GM23338 (cell line): ENCODE measurements at regions not wholly inside any gene's neighbourhood (a gene's known extent, or its start where the extent isn't known, plus 50 kb on each side); places are given as distances from the start of the nearest gene placed in this dataset.
A peak's percentile ranks its signal among the peaks of the same experiment; 100 is the strongest.

Source experiments
- ATAC-seq: fragments of 200-7000 bp; cut with Tn5 transposase; 3 replicates; pipeline ENCODE4 v1.9.1; 2020
- DNase-seq: peaks from one replicate; pipeline ENCODE4 v3.0.0-alpha.2; 2015; ENCODE audit warnings: low spot score
- H2AFZ ChIP-seq: fragments of 200-600 bp; sonication (generic); 2 replicates; pipeline ENCODE4 v1.8.0; 2016; ENCODE audit warnings: antibody characterized with exemption, mild to moderate bottlenecking, moderate library complexity
- H3F3A ChIP-seq: fragments of 200-600 bp; sonication (generic); replicated peaks from 2 replicates; pipeline ENCODE4 v1.8.0; 2017; ENCODE audit warnings: antibody characterized with exemption, mixed run types, low read depth
- H3K27ac ChIP-seq: fragments of 200-600 bp; sonication (generic); 2 replicates; pipeline ENCODE4 v1.6.1; 2016; ENCODE audit warnings: low read depth
- H3K27me3 ChIP-seq: fragments of 200-600 bp; sonication (generic); 2 replicates; pipeline ENCODE4 v1.8.0; 2016; ENCODE audit warnings: mild to moderate bottlenecking, mixed run types, moderate library complexity; ENCODE audit not compliant: insufficient read depth
- H3K36me3 ChIP-seq: fragments of 200-600 bp; sonication (generic); 2 replicates; pipeline ENCODE4 v1.8.0; 2016; ENCODE audit warnings: mild to moderate bottlenecking; ENCODE audit not compliant: insufficient read depth
- H3K4me1 ChIP-seq: fragments of 200-600 bp; sonication (generic); 2 replicates; pipeline ENCODE4 v1.8.0; 2016; ENCODE audit warnings: mild to moderate bottlenecking, moderate library complexity; ENCODE audit not compliant: insufficient read depth
- H3K4me2 ChIP-seq: fragments of 200-600 bp; sonication (generic); 2 replicates; pipeline ENCODE4 v1.7.1; 2017; ENCODE audit warnings: mixed run types
- H3K4me3 ChIP-seq: fragments of 200-600 bp; sonication (generic); 2 replicates; pipeline ENCODE4 v1.6.1; 2016; ENCODE audit warnings: mixed run types
- H3K79me2 ChIP-seq: fragments of 200-600 bp; sonication (generic); replicated peaks from 2 replicates; pipeline ENCODE4 v1.8.0; 2017; ENCODE audit warnings: mild to moderate bottlenecking; ENCODE audit not compliant: insufficient read depth
- H3K9me2 ChIP-seq: fragments of 200-600 bp; sonication (generic); 2 replicates; pipeline ENCODE4 v1.8.0; 2017; ENCODE audit not compliant: insufficient read depth
- H4K20me1 ChIP-seq: fragments of 200-600 bp; sonication (generic); replicated peaks from 2 replicates; pipeline ENCODE4 v1.8.0; 2017; ENCODE audit warnings: mild to moderate bottlenecking; ENCODE audit not compliant: insufficient read depth
- H3K27ac Mint-ChIP-seq: 2 replicates; pipeline ENCODE4 v1.8.0; 2020; ENCODE audit warnings: inconsistent platforms, mild to moderate bottlenecking, moderate library complexity, mixed read lengths
- H3K27me3 Mint-ChIP-seq: 3 replicates; pipeline ENCODE4 v1.8.0; 2022; ENCODE audit warnings: low read depth, mild to moderate bottlenecking, moderate library complexity, mixed read lengths, inconsistent platforms; ENCODE audit not compliant: insufficient read depth, poor library complexity
- H3K36me3 Mint-ChIP-seq: 3 replicates; pipeline ENCODE4 v1.8.0; 2021; ENCODE audit warnings: low read depth, mild to moderate bottlenecking, inconsistent platforms, moderate library complexity, mixed read lengths
- H3K4me1 Mint-ChIP-seq: 3 replicates; pipeline ENCODE4 v1.8.0; 2020; ENCODE audit warnings: mild to moderate bottlenecking, inconsistent platforms, mixed read lengths
- H3K4me3 Mint-ChIP-seq: 3 replicates; pipeline ENCODE4 v1.8.0; 2021; ENCODE audit warnings: moderate library complexity, mild to moderate bottlenecking, inconsistent platforms, mixed read lengths
- H3K9me3 Mint-ChIP-seq: 3 replicates; pipeline ENCODE4 v1.8.0; 2020; ENCODE audit warnings: moderate library complexity, mild to moderate bottlenecking, inconsistent platforms, mixed read lengths
- EZH2phosphoT487 ChIP-seq: fragments of 200-600 bp; sonication (generic); IDR thresholded peaks from one replicate; pipeline ENCODE4 v1.8.1; 2018; ENCODE audit warnings: antibody characterized with exemption; ENCODE audit not compliant: unreplicated experiment
- POLR2AphosphoS5 ChIP-seq: IDR thresholded peaks from 2 replicates; pipeline ENCODE4 v1.6.1; 2016; ENCODE audit warnings: antibody characterized with exemption, low read depth
- REST ChIP-seq: IDR thresholded peaks from one replicate; pipeline ENCODE4 v1.6.1; 2018; ENCODE audit warnings: antibody characterized with exemption; ENCODE audit not compliant: unreplicated experiment
- STAT1 ChIP-seq: IDR thresholded peaks from one replicate; pipeline ENCODE4 v1.6.1; 2016; ENCODE audit warnings: antibody characterized with exemption; ENCODE audit not compliant: unreplicated experiment
- ZNF114 ChIP-seq: fragments of 250-450 bp; sonication (Bioruptor Pico); IDR thresholded peaks from 2 replicates; pipeline ENCODE4 v1.5.0; 2020; ENCODE audit warnings: mild to moderate bottlenecking, moderate library complexity
- TF ChIP-seq, protein P1 (sequence below), 2 experiments: fragments of 200-600 bp in 1 of 2; sonication (generic) in 1 of 2; conservative IDR thresholded peaks; 2 replicates each; pipeline versions ENCODE4 v1.5.1 to v1.6.1; 2016 to 2017; ENCODE audit warnings: antibody characterized with exemption in 2 of 2, low read depth in 2 of 2, mild to moderate bottlenecking in 2 of 2, moderate library complexity in 1 of 2
- TF ChIP-seq, protein P2 (sequence below): fragments of 250-450 bp; sonication (Bioruptor Pico); IDR thresholded peaks from 2 replicates; pipeline ENCODE4 v1.5.0; 2020; ENCODE audit warnings: mild to moderate bottlenecking, moderate library complexity
- TF ChIP-seq, protein P3 (sequence below): IDR thresholded peaks from 2 replicates; pipeline ENCODE4 v1.6.1; 2016; ENCODE audit warnings: antibody characterized with exemption

DNA sequence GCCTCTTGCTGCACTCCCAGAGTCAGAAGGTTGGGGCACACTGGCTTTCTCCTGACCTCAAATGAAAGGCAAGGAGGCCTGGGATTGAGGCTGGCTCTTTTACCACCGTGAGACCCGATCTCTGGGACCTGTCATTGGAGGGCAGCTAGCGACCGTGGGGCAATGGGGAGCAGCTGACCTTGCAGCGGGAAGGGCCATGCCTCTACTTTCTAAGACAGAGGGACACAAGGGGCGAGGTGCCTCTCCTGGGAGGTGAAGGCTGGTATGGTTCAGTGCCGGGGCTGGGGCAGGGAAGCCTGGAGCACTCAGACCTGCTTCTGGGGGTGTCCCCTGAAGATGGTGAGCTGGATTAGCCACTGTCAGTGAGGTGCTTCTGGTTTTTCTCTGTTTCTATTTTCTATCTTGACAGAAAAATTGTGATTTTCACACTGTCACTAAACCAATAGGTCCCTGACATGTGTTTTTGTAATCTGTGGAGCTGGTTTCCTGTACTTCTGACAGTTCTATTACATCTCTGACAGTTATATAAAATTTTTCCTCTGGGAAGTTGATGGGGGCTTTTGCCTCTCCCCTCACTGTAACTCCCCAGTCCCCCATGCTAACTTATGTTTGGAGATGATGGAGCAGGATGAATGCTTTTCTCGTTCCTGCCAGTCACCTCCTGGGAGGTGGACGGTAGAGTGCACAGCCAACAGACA lies 340.8 kb downstream of the RPS24 start (continued):
- TF ChIP-seq ZNF114 = no peak
- TF ChIP-seq, protein P1, sequence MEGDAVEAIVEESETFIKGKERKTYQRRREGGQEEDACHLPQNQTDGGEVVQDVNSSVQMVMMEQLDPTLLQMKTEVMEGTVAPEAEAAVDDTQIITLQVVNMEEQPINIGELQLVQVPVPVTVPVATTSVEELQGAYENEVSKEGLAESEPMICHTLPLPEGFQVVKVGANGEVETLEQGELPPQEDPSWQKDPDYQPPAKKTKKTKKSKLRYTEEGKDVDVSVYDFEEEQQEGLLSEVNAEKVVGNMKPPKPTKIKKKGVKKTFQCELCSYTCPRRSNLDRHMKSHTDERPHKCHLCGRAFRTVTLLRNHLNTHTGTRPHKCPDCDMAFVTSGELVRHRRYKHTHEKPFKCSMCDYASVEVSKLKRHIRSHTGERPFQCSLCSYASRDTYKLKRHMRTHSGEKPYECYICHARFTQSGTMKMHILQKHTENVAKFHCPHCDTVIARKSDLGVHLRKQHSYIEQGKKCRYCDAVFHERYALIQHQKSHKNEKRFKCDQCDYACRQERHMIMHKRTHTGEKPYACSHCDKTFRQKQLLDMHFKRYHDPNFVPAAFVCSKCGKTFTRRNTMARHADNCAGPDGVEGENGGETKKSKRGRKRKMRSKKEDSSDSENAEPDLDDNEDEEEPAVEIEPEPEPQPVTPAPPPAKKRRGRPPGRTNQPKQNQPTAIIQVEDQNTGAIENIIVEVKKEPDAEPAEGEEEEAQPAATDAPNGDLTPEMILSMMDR (conservative IDR thresholded peaks at IDR 0.05; ENCODE audit: low read depth in 2 of 2) = no peak

DNA sequence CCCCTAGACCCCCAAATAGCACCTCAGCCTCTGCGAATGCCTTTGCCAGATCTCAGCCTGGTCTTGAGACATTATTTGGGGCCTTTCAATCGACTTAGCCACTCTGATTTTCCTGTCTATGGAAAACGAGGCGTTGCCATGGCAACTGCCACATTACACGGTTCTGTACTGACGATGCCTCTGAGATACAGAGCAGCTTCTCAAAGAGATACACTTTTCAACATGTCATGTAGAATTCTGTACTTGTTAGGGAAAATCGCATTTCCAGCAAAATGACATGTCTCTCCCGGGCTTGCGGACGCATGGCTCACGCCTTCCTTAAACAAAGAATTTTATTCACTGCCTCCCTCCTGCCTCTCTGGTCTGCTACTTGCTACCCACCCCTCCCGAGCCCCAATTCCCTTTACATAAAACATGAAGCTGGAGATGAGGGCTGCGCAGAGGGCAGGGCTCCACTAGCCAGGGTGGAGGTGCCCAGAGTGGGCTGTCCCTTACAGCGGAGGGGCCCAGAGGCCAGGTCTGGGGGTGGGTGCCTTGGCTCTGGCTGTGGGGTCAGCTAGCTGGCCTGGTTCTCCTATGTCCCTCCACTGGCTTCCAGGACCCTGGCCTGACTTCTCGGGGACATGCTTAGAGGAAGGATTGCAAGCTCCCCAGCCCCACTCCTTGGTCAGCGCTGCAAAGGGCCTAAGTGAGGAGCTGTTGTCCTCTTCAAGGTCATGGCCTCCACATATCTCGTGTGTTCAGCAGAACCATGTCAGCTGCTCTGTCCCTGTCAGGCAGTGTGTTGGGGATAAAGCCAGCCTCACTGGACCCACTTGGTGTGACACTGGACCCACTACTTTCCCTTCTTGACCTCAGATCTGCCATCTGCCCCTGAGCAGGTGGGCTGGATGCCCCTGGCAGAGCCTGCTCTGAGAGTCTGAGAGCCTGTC lies 342.5 kb downstream of the RPS24 start:
- H3K4me3 ChIP-seq = no peak overlapping the region
- no peak overlapping the region for H3K4me2 ChIP-seq
- Mint-ChIP-seq H3K36me3 (0 out of 3 replicates have a peak, but pooled peaks cover 3% of the 10 kb centered on the region), H3K27ac (no peak overlapping the region), H3K4me1 (peaks cover 6% of the 10 kb centered on the region; the same call in 2 of the 3 replicates), H3K4me3 (no peak overlapping the region), H3K9me3 (peaks cover 9% of the 10 kb centered on the region; the same call in 2 of the 3 replicates), H3K27me3 (peaks cover 10% of the 10 kb centered on the region)
- no peak overlapping the region for H3K27ac ChIP-seq
- ATAC-seq (no peak), DNase-seq (peak; percentile 21)
- no peaks in the 10 kb centered on the region for H3F3A ChIP-seq
- H3K79me2 ChIP-seq = no peaks in the 10 kb centered on the region
- H3K4me1 ChIP-seq = no peaks in the 10 kb centered on the region
- H2AFZ ChIP-seq = no peak overlapping the region
- no peaks in the 10 kb centered on the region for H3K9me2 ChIP-seq
- H3K36me3 ChIP-seq = no peaks in the 10 kb centered on the region
- TF ChIP-seq EZH2phosphoT487 (no peak), POLR2AphosphoS5 (no peak), REST (no peak), STAT1 (no peak)
- TF ChIP-seq, protein P2, sequence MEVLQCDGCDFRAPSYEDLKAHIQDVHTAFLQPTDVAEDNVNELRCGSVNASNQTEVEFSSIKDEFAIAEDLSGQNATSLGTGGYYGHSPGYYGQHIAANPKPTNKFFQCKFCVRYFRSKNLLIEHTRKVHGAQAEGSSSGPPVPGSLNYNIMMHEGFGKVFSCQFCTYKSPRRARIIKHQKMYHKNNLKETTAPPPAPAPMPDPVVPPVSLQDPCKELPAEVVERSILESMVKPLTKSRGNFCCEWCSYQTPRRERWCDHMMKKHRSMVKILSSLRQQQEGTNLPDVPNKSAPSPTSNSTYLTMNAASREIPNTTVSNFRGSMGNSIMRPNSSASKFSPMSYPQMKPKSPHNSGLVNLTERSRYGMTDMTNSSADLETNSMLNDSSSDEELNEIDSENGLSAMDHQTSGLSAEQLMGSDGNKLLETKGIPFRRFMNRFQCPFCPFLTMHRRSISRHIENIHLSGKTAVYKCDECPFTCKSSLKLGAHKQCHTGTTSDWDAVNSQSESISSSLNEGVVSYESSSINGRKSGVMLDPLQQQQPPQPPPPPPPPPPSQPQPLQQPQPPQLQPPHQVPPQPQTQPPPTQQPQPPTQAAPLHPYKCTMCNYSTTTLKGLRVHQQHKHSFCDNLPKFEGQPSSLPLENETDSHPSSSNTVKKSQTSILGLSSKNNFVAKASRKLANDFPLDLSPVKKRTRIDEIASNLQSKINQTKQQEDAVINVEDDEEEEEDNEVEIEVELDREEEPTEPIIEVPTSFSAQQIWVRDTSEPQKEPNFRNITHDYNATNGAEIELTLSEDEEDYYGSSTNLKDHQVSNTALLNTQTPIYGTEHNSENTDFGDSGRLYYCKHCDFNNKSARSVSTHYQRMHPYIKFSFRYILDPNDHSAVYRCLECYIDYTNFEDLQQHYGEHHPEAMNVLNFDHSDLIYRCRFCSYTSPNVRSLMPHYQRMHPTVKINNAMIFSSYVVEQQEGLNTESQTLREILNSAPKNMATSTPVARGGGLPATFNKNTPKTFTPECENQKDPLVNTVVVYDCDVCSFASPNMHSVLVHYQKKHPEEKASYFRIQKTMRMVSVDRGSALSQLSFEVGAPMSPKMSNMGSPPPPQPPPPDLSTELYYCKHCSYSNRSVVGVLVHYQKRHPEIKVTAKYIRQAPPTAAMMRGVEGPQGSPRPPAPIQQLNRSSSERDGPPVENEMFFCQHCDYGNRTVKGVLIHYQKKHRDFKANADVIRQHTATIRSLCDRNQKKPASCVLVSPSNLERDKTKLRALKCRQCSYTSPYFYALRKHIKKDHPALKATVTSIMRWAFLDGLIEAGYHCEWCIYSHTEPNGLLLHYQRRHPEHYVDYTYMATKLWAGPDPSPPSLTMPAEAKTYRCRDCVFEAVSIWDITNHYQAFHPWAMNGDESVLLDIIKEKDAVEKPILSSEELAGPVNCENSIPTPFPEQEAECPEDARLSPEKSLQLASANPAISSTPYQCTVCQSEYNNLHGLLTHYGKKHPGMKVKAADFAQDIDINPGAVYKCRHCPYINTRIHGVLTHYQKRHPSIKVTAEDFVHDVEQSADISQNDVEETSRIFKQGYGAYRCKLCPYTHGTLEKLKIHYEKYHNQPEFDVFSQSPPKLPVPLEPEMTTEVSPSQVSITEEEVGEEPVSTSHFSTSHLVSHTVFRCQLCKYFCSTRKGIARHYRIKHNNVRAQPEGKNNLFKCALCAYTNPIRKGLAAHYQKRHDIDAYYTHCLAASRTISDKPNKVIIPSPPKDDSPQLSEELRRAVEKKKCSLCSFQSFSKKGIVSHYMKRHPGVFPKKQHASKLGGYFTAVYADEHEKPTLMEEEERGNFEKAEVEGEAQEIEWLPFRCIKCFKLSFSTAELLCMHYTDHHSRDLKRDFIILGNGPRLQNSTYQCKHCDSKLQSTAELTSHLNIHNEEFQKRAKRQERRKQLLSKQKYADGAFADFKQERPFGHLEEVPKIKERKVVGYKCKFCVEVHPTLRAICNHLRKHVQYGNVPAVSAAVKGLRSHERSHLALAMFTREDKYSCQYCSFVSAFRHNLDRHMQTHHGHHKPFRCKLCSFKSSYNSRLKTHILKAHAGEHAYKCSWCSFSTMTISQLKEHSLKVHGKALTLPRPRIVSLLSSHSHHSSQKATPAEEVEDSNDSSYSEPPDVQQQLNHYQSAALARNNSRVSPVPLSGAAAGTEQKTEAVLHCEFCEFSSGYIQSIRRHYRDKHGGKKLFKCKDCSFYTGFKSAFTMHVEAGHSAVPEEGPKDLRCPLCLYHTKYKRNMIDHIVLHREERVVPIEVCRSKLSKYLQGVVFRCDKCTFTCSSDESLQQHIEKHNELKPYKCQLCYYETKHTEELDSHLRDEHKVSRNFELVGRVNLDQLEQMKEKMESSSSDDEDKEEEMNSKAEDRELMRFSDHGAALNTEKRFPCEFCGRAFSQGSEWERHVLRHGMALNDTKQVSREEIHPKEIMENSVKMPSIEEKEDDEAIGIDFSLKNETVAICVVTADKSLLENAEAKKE (CRISPR knock-in tag) = no peak
- TF ChIP-seq, protein P3, sequence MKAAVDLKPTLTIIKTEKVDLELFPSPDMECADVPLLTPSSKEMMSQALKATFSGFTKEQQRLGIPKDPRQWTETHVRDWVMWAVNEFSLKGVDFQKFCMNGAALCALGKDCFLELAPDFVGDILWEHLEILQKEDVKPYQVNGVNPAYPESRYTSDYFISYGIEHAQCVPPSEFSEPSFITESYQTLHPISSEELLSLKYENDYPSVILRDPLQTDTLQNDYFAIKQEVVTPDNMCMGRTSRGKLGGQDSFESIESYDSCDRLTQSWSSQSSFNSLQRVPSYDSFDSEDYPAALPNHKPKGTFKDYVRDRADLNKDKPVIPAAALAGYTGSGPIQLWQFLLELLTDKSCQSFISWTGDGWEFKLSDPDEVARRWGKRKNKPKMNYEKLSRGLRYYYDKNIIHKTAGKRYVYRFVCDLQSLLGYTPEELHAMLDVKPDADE = no peak
- H3K27me3 ChIP-seq = no peaks in the 10 kb centered on the region
- H4K20me1 ChIP-seq = no peaks in the 10 kb centered on the region
